ENCODE measurements at regions not wholly inside any gene's neighbourhood (a gene's known extent, or its start where the extent isn't known, plus 50 kb on each side); places are given as distances from the start of the nearest gene placed in this dataset.

- DNase-seq = no peak
Measured at GRCh38 chr13:21970918-21971317, 300.0 kb downstream of the FGF9 start.

GRCh38 chr13:21971662-21972621, 301.1 kb downstream of the FGF9 start:
- no peak for DNase-seq

- DNase-seq = no peak
Measured at GRCh38 chr13:21973437-21974125, 302.7 kb downstream of the FGF9 start.

GRCh38 chr13:21974741-21975140, 303.9 kb downstream of the FGF9 start:
- DNase-seq = no peak

GRCh38 chr13:21976159-21976558, 305.3 kb downstream of the FGF9 start:
- DNase-seq = no peak

GRCh38 chr13:21979161-21979806, 308.4 kb downstream of the FGF9 start:
- peak; percentile 7 for DNase-seq

GRCh38 chr13:21980049-21980448, 309.2 kb downstream of the FGF9 start:
- no peak for DNase-seq

DNA sequence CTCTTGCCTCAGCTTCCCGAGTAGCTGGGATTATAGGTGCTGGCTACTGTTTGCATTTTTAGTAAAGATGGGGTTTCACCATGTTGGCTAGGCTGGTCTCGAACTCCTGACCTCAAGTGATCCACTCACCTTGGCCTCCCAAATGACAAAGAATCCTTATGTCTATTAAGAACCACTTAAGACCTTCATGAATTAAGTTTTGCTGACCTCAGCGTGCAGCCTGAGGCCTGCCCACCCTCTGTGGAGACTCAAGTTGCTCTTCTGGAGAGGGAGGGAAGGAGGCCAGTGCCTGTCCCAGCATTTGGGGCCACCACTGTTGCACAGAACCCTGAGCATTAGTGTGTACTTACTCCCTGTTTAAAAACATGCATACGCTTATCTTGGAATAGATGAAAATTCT, 313.3 kb downstream of the FGF9 start:
- no peak for DNase-seq

DNA sequence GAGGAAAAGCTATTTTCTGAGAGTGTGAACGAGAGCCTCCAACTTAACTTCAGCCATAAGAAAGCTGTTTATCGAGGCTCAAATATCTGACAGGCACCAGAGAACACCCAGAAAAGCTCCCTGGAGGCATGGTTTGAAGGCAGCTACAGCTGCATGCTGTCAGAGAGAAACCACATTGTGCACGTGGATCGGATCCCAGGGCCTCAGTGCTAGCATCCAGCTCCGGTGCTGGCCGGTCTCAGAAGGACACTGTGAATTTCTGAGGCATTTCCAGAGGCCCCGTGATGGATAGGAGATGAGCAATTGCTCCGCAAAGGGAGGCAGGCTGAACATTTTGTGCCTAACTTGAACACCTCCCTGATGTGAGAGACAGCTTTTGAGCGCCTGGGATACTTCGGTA, 315.7 kb downstream of the FGF9 start:
- DNase-seq = no peak

DNA sequence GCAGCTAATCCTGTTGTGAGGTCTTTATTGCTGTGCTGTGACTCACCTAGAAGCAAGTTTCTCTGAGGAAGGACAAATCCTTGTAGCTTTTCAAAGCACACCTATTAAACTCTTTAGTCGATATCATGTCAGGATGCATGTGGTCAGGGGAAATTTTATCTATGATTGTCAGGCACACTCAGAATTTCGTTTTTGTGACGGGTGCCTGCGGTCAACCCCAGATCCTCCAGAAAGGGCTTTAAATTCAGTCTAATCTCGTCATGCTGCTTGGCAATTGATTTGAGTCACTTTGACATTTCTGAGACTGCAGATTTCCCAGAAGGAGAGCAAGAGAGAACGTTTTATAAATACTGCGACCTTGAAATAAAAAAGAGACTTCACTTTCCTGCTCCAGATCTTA, 316.9 kb downstream of the FGF9 start:
- no peak for DNase-seq

DNA sequence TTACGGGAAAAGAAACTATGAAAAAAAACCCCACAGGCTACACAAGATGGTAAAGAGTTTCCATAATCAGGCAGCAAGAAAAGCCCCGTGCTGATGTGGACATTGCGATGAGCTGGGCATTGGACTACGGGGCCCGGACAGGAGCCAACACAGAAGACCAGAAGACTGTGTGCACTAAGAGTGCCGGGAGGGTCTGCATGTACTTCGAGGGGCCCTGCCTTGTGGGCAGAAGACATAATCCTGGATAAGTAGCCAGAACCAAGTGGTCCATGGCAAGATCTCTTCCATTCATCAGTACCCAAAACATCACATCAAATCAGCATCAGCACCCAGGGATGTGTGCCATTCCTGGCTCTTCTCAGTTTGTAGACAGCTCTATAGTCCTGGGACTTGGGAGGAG, 317.8 kb downstream of the FGF9 start:
- DNase-seq = no peak

GRCh38 chr13:21996049-21996448, 325.2 kb downstream of the FGF9 start:
- no peak for DNase-seq

DNA sequence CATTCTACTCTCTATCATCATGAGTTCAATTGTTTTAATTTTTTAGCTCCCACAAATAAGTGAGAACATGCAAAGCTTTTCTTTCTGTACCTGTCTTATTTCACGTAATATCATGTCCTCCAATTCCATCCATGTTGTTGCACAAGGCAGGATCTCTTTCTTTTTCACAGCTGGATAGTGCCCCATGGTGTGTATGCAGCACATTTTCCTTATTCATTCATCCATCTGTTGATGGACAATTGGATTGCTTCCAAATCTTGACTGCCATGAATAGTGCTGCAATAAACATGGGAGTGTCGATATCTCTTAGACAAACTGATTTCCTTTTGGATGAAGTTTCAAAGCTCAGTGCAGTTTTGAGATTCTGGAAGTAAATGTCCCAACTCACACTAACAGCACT, 326.9 kb downstream of the FGF9 start:
- DNase-seq = peak; percentile 1

DNA sequence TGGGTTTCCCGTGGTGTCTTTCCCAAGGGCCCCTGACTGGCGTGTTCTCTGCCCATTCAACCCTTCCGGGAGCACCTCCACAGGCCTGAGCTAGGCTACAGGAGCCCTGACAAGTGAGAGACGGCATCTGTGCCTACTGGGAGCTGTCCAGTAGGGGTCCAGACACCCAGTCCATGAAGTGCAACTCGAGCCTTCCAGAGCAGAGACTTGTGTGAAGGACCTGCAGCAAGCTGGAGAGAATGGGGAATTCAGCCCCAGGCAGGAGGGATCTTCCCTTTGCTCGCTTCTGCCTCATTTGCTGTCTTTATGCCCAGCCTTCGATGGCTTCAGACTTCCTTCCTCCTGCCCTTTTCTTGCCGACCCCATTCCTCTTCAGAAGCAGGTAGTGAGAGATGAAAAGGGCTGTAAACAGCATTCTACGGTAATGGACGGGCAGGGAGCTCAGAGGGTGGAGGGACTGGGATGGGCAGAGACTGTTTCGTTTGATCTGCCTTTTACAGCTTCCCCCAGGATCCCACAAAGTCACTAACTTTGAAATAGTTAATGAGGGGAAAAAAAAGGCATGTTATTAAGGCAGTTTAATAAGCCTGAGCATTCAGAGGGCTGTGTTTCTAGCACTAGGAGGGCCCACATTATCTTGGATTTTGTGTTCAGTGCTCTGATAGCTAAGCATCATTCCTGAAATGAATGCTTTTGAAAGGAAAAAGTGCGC, 327.6 kb downstream of the FGF9 start:
- DNase-seq = peak; percentile 26

DNA sequence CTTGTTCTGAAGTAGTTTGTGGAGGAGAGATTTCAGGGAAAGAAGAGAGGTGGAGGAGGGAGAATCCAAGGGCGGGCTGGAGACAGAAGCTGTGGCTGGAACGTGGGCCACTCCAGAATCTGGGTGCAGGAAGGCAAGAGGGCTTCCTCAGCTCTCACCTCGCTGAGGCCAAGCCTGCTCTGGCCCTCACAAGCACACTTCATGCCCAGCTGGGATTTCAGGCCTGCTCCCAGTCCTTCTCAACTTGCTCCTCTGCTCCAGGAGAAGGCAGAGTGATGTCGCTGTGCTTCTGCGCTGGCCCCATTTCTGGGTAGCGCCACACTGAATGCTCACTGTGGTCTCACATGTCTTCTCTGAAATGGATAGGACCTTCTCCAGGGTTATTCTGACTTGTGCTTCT, 328.8 kb downstream of the FGF9 start:
- DNase-seq = no peak

- no peak for DNase-seq
Measured at GRCh38 chr13:22000191-22000590, 329.3 kb downstream of the FGF9 start.

DNA sequence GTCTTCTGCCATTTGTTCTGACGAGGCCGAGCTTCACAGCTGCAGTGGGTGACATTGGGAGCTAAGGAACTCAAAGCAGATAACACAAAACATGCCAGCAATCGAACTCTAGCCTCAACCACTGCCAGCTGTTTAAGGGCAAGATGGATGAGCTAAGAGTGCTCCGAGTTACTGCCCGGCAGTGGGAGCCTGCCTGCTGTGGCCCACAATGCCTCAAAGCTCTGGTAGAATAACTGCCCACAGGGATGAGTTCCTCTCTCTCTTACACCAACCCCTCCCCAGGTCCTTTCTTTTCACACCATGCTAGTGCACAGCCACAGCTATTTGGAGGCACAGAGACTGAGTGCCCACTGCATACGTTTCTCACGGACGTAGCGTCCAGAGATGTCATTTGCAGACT, 330.5 kb downstream of the FGF9 start:
- no peak for DNase-seq

DNA sequence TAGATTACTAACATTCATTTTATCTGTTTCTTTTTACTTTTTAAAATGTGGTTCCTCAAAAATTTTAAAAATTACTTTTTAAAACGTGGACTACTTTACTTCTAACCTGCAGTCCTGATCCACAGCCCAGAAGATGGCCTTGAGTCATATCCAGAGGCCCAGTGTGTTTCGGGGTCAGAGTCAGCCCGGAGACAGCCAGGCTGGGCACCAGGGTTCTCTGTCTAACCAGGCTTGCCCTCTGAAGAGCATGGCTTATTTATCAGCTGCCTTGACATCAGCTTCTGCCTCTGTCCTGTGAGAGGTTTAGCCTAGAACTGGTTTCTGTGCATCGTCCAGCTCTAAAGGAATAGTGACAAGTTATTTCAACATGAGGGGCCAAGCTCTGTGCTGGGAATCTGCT, 332.0 kb downstream of the FGF9 start:
- no peak for DNase-seq

DNA sequence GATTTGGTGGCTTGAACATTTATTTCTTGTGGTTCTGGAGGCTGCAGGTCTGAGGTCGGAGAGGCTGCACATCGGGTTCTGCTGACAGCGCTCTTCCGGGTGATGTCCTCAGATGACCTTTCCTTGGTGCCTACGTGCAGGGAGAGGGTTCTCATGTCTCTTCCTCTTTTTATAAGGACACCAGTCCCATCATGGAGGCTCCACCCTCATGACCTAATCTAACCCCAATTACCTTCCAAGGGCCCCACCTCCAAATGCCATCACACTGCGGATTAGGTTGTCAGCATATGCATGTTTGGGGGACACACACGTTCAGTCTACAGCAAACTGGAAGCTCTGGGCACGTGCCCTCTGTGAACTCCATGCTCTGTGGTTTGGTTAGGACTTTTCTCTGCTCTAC, 338.6 kb downstream of the FGF9 start:
- no peak for DNase-seq

DNA sequence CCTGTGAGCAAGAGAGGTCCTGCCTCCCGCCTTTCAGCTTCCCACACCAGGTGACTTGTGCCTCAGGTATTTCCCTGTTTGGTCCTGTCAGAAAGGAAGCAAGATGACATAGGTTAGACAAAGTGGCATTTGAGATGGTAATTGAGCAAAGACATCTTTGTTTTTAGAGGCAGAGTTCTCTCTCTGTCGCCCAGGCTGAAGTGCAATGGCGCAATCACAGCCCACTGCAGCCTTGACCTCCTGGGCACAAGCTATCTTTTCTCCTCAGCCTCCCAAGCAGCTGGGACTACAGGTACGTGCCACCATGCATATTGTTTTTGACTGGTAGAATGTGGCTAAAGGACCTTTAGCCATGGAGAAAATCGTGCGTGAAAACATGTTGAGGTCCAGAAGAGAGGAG, 339.1 kb downstream of the FGF9 start:
- no peak for DNase-seq

DNA sequence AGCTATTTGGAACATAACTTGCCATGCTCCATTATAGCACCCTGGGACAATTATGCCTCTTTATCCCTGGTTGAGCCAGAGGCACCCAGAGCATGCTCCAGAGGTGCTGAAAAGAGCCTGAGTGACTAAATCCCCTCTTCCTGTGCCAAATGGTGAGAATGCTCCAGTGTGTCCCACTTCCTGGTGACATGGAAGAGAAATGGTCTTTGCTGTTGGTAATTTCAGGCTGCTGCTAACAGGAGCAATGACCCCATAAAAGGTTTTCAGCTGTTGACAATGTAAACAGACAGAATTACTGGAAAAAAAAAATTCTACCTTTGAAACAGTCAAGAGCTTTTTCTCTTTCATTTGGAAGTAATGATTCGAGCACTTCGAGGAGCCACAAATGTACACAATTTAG, 341.8 kb downstream of the FGF9 start:
- DNase-seq = peak; percentile 35

- DNase-seq = no peak
Measured at GRCh38 chr13:22014469-22014868, 343.6 kb downstream of the FGF9 start.

- no peak for DNase-seq
Measured at GRCh38 chr13:22017226-22017625, 346.4 kb downstream of the FGF9 start.

Data from DMS79 (cell line).